H1 (cell line): ENCODE measurements at regions not wholly inside any gene's neighbourhood (a gene's known extent, or its start where the extent isn't known, plus 50 kb on each side); places are given as distances from the start of the nearest gene placed in this dataset.

Experiments used
- ASH2L ChIP-seq: fragments of 200-600, 300-600 bp; sonication (generic); IDR thresholded peaks from one replicate; pipeline ENCODE4 v1.7.1; 2017; ENCODE audit warnings: low read length
- BCL11A ChIP-seq, 2 experiments: IDR thresholded peaks; one replicate each; pipeline ENCODE4 v1.6.1; 2011; ENCODE audit warnings: low read depth in 2 of 2, low read length in 2 of 2, mild to moderate bottlenecking in 2 of 2
- CBX5 ChIP-seq: fragments of 300-800, 300-1000 bp; sonication (generic); IDR thresholded peaks from 2 replicates; pipeline ENCODE4 v1.7.1; 2016; ENCODE audit warnings: antibody characterized with exemption, low read length, low read depth
- CHD2 ChIP-seq: IDR thresholded peaks from 2 replicates; pipeline ENCODE4 v1.6.1; 2012; ENCODE audit warnings: low read length, improper control_type of control experiment
- HDAC2 ChIP-seq, 2 experiments: fragments of 300-600 bp in 1 of 2; sonication (generic) in 1 of 2; IDR thresholded peaks; 2 replicates each; pipeline ENCODE4 v1.6.1; 2011 to 2012; ENCODE audit warnings: low read depth in 2 of 2, low read length in 2 of 2, mild to moderate bottlenecking in 2 of 2, moderate library complexity in 2 of 2, borderline replicate concordance in 1 of 2, inconsistent platforms in 1 of 2
- KDM4A ChIP-seq: IDR thresholded peaks from one replicate; pipeline ENCODE4 v1.7.1; 2012; ENCODE audit warnings: low read depth, mild to moderate bottlenecking, moderate library complexity, low read length, inconsistent platforms; ENCODE audit not compliant: severe bottlenecking
- KDM5A ChIP-seq: fragments of 200-600 bp; IDR thresholded peaks from 2 replicates; pipeline ENCODE4 v1.7.1; 2012; ENCODE audit warnings: mild to moderate bottlenecking, low read length, inconsistent platforms, mixed read lengths
- RBBP5 ChIP-seq: IDR thresholded peaks from 2 replicates; pipeline ENCODE4 v1.7.1; 2012; ENCODE audit warnings: low read depth, mild to moderate bottlenecking, inconsistent platforms, low read length, moderate library complexity, borderline replicate concordance
- RFX5 ChIP-seq: IDR thresholded peaks from 2 replicates; pipeline ENCODE4 v1.6.1; 2011; ENCODE audit warnings: low read depth, low read length, improper control_type of control experiment, borderline replicate concordance
- ZNF274 ChIP-seq: IDR thresholded peaks from 2 replicates; pipeline ENCODE4 v1.7.0; 2012; ENCODE audit warnings: low read length, borderline replicate concordance; ENCODE audit errors: extremely low read depth
- TF ChIP-seq, protein P1 (sequence below): fragments of 300-600 bp; sonication (generic); IDR thresholded peaks from 2 replicates; pipeline ENCODE4 v1.7.1; 2012; ENCODE audit warnings: low read length, moderate library complexity, mild to moderate bottlenecking, inconsistent platforms; ENCODE audit not compliant: insufficient replicate concordance

DNA sequence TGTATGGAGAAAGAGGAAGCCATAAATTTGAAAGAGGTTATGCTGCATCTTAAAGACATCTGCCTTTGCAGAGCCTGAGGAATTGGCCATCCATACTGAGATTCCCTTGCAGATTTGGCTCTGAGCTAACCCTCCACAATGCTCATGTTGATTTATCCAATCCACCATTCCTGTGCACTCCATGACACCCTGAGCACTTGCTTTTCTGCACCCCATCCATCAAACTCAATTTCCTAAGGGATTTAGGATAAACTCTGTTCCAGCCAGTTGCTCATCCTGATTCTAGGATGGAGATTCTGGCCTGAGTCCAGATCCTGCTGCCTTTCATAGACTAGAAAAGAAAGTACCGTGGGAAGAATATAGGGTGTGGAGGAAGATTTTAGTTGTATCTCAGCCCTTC is 379.2 kb upstream of the LARGE1 start (continued):
- TF ChIP-seq, protein P1, sequence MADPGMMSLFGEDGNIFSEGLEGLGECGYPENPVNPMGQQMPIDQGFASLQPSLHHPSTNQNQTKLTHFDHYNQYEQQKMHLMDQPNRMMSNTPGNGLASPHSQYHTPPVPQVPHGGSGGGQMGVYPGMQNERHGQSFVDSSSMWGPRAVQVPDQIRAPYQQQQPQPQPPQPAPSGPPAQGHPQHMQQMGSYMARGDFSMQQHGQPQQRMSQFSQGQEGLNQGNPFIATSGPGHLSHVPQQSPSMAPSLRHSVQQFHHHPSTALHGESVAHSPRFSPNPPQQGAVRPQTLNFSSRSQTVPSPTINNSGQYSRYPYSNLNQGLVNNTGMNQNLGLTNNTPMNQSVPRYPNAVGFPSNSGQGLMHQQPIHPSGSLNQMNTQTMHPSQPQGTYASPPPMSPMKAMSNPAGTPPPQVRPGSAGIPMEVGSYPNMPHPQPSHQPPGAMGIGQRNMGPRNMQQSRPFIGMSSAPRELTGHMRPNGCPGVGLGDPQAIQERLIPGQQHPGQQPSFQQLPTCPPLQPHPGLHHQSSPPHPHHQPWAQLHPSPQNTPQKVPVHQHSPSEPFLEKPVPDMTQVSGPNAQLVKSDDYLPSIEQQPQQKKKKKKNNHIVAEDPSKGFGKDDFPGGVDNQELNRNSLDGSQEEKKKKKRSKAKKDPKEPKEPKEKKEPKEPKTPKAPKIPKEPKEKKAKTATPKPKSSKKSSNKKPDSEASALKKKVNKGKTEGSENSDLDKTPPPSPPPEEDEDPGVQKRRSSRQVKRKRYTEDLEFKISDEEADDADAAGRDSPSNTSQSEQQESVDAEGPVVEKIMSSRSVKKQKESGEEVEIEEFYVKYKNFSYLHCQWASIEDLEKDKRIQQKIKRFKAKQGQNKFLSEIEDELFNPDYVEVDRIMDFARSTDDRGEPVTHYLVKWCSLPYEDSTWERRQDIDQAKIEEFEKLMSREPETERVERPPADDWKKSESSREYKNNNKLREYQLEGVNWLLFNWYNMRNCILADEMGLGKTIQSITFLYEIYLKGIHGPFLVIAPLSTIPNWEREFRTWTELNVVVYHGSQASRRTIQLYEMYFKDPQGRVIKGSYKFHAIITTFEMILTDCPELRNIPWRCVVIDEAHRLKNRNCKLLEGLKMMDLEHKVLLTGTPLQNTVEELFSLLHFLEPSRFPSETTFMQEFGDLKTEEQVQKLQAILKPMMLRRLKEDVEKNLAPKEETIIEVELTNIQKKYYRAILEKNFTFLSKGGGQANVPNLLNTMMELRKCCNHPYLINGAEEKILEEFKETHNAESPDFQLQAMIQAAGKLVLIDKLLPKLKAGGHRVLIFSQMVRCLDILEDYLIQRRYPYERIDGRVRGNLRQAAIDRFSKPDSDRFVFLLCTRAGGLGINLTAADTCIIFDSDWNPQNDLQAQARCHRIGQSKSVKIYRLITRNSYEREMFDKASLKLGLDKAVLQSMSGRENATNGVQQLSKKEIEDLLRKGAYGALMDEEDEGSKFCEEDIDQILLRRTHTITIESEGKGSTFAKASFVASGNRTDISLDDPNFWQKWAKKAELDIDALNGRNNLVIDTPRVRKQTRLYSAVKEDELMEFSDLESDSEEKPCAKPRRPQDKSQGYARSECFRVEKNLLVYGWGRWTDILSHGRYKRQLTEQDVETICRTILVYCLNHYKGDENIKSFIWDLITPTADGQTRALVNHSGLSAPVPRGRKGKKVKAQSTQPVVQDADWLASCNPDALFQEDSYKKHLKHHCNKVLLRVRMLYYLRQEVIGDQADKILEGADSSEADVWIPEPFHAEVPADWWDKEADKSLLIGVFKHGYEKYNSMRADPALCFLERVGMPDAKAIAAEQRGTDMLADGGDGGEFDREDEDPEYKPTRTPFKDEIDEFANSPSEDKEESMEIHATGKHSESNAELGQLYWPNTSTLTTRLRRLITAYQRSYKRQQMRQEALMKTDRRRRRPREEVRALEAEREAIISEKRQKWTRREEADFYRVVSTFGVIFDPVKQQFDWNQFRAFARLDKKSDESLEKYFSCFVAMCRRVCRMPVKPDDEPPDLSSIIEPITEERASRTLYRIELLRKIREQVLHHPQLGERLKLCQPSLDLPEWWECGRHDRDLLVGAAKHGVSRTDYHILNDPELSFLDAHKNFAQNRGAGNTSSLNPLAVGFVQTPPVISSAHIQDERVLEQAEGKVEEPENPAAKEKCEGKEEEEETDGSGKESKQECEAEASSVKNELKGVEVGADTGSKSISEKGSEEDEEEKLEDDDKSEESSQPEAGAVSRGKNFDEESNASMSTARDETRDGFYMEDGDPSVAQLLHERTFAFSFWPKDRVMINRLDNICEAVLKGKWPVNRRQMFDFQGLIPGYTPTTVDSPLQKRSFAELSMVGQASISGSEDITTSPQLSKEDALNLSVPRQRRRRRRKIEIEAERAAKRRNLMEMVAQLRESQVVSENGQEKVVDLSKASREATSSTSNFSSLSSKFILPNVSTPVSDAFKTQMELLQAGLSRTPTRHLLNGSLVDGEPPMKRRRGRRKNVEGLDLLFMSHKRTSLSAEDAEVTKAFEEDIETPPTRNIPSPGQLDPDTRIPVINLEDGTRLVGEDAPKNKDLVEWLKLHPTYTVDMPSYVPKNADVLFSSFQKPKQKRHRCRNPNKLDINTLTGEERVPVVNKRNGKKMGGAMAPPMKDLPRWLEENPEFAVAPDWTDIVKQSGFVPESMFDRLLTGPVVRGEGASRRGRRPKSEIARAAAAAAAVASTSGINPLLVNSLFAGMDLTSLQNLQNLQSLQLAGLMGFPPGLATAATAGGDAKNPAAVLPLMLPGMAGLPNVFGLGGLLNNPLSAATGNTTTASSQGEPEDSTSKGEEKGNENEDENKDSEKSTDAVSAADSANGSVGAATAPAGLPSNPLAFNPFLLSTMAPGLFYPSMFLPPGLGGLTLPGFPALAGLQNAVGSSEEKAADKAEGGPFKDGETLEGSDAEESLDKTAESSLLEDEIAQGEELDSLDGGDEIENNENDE = no peak
- TF ChIP-seq CHD2 (no peak), HDAC2 (IDR thresholded peaks at IDR 0.05; ENCODE audit: borderline replicate concordance in 1 of 2, low read depth in 2 of 2, low read length in 2 of 2) (no peak), KDM4A (no peak), KDM5A (no peak), RBBP5 (no peak), ZNF274 (no peak), BCL11A (IDR thresholded peaks at IDR 0.05; ENCODE audit: low read depth in 2 of 2, low read length in 2 of 2) (no peak), CBX5 (no peak), RFX5 (no peak), ASH2L (no peak)
